BLaER1 (cell line): ENCODE measurements at regions not wholly inside any gene's neighbourhood (a gene's known extent, or its start where the extent isn't known, plus 50 kb on each side); places are given as distances from the start of the nearest gene placed in this dataset.

Experiments
- H3K27ac ChIP-seq: shearing (Covaris generic); formaldehyde crosslinking; 2 replicates; pipeline ENCODE4 v1.8.1; 2022
- H3K27me3 ChIP-seq: shearing (Covaris generic); formaldehyde crosslinking; 2 replicates; pipeline ENCODE4 v1.8.1; 2022
- H3K36me3 ChIP-seq: shearing (Covaris generic); formaldehyde crosslinking; 2 replicates; pipeline ENCODE4 v1.8.1; 2022
- H3K4me1 ChIP-seq: shearing (Covaris generic); formaldehyde crosslinking; 2 replicates; pipeline ENCODE4 v1.8.1; 2022
- H3K4me2 ChIP-seq: shearing (Covaris generic); formaldehyde crosslinking; 2 replicates; pipeline ENCODE4 v1.8.1; 2022
- H3K4me3 ChIP-seq: shearing (Covaris generic); formaldehyde crosslinking; 2 replicates; pipeline ENCODE4 v1.8.1; 2022
- H3K9ac ChIP-seq: shearing (Covaris generic); formaldehyde crosslinking; 2 replicates; pipeline ENCODE4 v1.8.1; 2022
- H3K9me3 ChIP-seq: shearing (Covaris generic); formaldehyde crosslinking; 2 replicates; pipeline ENCODE4 v1.8.1; 2022
- H4K20me1 ChIP-seq: shearing (Covaris generic); formaldehyde crosslinking; 2 replicates; pipeline ENCODE4 v1.8.1; 2022
- Cebpa-rat ChIP-seq: shearing (Covaris generic); IDR thresholded peaks from 2 replicates; pipeline ENCODE4 v1.8.1; 2022

DNA sequence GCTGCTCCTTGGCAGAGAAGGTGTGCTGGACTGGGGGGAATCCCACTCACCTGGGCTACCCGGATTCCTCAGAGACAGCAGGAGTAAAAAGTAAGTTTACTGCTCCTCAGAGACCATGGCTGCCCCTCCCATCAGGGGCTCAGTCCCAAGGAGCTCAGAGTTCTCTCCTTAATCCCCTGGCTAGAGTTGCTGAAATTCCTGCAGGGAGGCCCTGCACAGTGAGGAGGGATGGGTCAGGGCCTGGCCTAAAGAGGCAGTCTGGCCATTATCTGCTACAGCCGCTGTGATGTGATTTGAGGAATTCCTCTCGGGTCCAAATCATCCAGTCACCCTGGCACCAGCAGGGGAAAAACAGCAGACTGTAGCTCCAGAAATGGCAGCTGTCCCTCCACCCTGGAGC is 502.5 kb downstream of the PCDH17 start:
- no peak overlapping the region for H3K9ac ChIP-seq
- H3K4me2 ChIP-seq: no peak overlapping the region
- no peaks in the 10 kb centered on the region for H4K20me1 ChIP-seq
- H3K27ac ChIP-seq: no peak overlapping the region
- no peaks in the 10 kb centered on the region for H3K4me1 ChIP-seq
- no peaks in the 10 kb centered on the region for H3K36me3 ChIP-seq
- H3K27me3 ChIP-seq: no peaks in the 10 kb centered on the region
- TF ChIP-seq Cebpa-rat: no peak
- H3K9me3 ChIP-seq: no peaks in the 10 kb centered on the region
- no peak overlapping the region for H3K4me3 ChIP-seq

DNA sequence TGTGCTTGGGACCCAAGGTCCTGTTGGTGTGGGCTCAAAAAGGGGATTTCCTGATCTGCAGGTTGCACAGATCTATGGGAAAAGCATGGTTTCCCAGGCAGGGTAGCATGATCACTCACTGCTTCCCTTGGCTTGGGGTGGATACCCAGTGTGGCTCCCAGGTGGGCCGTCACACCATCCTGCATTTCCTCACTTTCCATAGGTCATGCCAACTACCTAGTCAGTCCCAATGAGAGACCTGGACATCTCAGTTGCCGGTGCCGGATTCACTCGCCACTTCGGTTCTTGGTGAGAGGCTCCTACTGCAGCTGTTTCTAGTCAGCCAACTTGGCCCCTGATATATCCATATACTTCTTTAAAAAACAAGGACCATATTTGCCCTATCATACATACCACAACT is 503.0 kb downstream of the PCDH17 start:
- TF ChIP-seq Cebpa-rat: no peak
- Histone ChIP-seq H4K20me1 (no peaks in the 10 kb centered on the region), H3K27me3 (no peaks in the 10 kb centered on the region), H3K27ac (no peak overlapping the region), H3K9me3 (no peaks in the 10 kb centered on the region), H3K9ac (no peak overlapping the region), H3K4me2 (no peak overlapping the region), H3K4me1 (no peaks in the 10 kb centered on the region), H3K4me3 (no peak overlapping the region), H3K36me3 (no peaks in the 10 kb centered on the region)

DNA sequence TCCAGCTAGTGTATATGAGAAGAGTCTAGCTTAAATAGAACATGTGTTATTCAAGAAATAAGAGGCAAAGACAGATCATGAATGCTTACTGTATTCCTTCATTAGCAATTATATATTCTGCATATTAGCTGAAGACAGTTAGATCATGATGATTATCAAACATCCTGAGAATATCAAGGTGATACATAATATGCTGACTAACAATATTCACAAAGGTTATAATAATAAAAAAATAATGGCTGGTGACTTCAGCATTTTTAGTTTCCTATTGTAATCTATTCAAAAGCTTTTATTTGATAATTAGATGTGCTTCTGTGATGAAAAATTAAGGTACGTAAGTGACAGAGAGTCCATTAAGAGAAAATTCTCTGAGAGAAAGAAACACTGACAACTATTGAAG is 511.4 kb downstream of the PCDH17 start:
- TF ChIP-seq Cebpa-rat: no peak

DNA sequence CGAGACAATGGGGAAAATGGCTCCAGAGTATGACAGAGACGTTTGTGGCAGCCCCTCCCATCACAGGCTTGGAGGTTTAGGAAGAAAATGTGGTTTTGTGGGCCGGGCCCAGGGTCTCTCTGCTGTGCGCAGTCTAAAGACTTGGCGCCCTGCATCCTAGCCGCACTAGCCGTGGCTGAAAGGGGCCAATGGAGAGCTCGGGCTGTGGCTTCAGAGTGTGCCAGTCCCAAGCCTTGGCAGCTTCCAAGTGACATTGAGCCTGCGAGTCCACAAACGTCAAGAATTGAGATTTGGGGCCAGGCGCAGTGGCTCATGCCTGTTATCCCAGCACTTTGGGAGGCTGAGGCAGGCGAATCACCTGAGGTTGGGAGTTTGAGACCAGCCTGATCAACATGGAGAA is 513.1 kb downstream of the PCDH17 start:
- Histone ChIP-seq H3K9me3 (no peaks in the 10 kb centered on the region), H3K4me2 (no peak overlapping the region), H3K4me1 (no peaks in the 10 kb centered on the region), H3K9ac (no peak overlapping the region), H4K20me1 (no peaks in the 10 kb centered on the region), H3K4me3 (no peak overlapping the region), H3K36me3 (no peaks in the 10 kb centered on the region), H3K27ac (no peak overlapping the region), H3K27me3 (no peaks in the 10 kb centered on the region)
- no peak for TF ChIP-seq Cebpa-rat

More for the DNA sequence above, 511.4 kb downstream of the PCDH17 start:
- Histone ChIP-seq H3K9me3 (no peaks in the 10 kb centered on the region), H3K4me2 (no peak overlapping the region), H3K27me3 (no peaks in the 10 kb centered on the region), H3K27ac (no peak overlapping the region), H4K20me1 (no peaks in the 10 kb centered on the region), H3K36me3 (no peaks in the 10 kb centered on the region), H3K9ac (no peak overlapping the region), H3K4me1 (no peaks in the 10 kb centered on the region), H3K4me3 (no peak overlapping the region)

DNA sequence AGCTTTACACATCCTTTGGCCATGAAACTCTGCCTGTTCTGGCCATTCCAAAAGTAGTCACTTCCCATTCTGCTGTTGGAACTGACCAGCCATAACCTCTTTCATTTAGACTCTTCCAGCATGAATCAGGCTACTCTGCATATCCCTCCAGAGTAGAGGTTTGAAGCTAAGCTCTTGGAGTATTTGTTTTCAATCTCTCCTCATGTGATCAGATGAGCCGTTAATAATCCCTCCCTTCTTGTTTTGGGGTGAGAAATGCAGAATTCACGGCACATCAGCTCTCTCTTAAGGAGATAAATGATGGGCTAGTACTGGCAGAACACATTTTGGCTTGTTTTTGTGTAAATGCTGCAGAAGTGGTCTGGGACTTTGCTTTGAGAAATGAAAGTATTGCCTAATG is 519.9 kb downstream of the PCDH17 start:
- no peak for TF ChIP-seq Cebpa-rat
- Histone ChIP-seq H3K9ac (no peak overlapping the region), H3K27ac (no peak overlapping the region), H4K20me1 (no peaks in the 10 kb centered on the region), H3K4me3 (no peak overlapping the region), H3K9me3 (no peaks in the 10 kb centered on the region), H3K36me3 (no peaks in the 10 kb centered on the region), H3K4me1 (no peaks in the 10 kb centered on the region), H3K27me3 (no peaks in the 10 kb centered on the region), H3K4me2 (no peak overlapping the region)

DNA sequence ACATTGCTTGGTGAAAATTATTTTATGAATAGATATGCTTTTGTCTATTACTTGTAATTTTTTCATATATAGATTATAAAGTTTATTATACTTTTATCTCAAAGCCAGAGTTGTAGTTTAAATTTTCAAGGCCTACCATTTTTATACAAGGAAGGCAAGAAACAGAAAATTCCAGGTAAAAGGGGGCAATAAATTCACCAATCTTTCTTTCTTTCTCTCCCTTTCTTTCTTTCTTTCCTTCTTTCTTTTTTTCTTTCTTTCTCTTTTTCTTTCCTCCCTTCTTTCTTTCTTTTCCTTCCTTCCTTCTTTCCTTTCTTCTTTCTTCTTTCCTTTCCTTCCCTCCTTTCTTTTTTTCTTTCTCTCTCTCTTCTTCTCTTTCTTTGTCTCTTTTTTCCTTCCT is 529.4 kb downstream of the PCDH17 start:
- Histone ChIP-seq H3K27ac (no peak overlapping the region), H3K27me3 (no peaks in the 10 kb centered on the region), H4K20me1 (no peaks in the 10 kb centered on the region), H3K4me1 (no peaks in the 10 kb centered on the region), H3K9ac (no peak overlapping the region), H3K36me3 (no peaks in the 10 kb centered on the region), H3K4me3 (no peak overlapping the region), H3K4me2 (no peak overlapping the region), H3K9me3 (no peaks in the 10 kb centered on the region)
- no peak for TF ChIP-seq Cebpa-rat

DNA sequence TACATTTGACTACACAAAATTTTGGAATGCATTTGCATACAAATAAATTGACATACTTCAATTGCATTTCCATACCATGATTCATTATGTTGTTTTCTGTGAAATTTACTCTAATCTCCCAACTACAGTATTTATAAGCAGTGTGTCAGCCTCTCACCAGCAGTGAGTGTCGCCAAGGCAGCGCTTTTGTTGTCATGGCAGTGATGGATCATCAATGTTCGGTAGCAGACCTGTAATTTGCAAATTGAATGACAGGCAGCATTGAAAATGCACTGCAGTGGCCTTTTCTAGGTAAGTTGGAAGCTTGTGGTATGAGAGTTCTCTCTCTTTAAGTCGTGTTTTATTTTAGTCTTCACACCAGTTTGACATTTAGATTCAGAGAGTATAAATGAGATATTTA is 534.1 kb downstream of the PCDH17 start:
- H3K36me3 ChIP-seq: no peaks in the 10 kb centered on the region
- no peak overlapping the region for H3K9ac ChIP-seq
- TF ChIP-seq Cebpa-rat: no peak
- H3K4me2 ChIP-seq: no peak overlapping the region
- no peak overlapping the region for H3K4me3 ChIP-seq
- no peaks in the 10 kb centered on the region for H3K27me3 ChIP-seq
- no peaks in the 10 kb centered on the region for H3K9me3 ChIP-seq
- no peaks in the 10 kb centered on the region for H3K4me1 ChIP-seq
- no peaks in the 10 kb centered on the region for H4K20me1 ChIP-seq
- H3K27ac ChIP-seq: no peak overlapping the region

DNA sequence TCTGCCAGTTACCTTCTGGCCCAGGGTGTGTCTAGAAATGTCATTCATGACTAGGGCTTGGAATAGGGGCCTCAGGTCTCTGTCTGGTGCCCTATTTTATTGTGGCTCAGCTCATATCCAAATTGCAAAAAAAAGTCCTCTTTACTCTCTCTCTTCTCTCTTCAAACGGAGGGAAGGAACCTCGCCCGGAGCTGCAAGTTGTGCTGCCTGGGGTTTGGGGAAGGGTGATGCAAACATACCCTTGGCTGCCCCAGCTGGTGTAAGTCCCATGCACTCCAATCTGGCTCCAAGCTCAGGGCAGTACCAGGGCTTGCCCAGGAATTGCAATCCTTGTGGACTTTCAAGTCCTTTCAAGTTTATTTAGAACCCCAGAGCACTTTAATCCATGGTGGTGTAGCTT is 549.6 kb downstream of the PCDH17 start:
- Histone ChIP-seq H3K27ac (no peak overlapping the region), H3K4me2 (no peak overlapping the region), H3K27me3 (no peaks in the 10 kb centered on the region), H3K36me3 (no peaks in the 10 kb centered on the region), H3K4me1 (no peaks in the 10 kb centered on the region), H4K20me1 (no peaks in the 10 kb centered on the region), H3K4me3 (no peak overlapping the region), H3K9me3 (no peaks in the 10 kb centered on the region), H3K9ac (no peak overlapping the region)
- TF ChIP-seq Cebpa-rat: no peak

DNA sequence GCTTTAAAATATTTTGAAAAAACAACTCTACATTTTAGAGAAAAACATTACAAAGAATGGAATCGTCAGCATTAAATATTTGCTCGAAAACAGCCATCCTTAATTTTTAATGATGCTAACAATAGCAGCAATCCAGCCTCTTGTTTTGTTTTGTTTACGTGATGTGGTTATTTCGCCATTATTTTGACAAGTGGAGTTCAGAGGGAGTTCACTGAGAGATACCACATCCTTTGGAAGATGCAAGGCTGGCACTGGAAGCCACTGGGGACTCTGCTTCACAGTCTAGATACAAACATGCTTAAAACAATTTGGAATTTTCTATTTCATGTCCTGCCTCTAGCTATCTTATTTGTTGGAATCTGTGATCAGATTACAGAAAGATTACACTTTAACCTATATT is 556.3 kb downstream of the PCDH17 start:
- Histone ChIP-seq H3K9ac (no peak overlapping the region), H3K36me3 (no peaks in the 10 kb centered on the region), H3K4me2 (no peak overlapping the region), H3K27me3 (no peaks in the 10 kb centered on the region), H3K27ac (no peak overlapping the region), H3K4me1 (no peaks in the 10 kb centered on the region), H3K4me3 (no peak overlapping the region), H4K20me1 (no peaks in the 10 kb centered on the region), H3K9me3 (no peaks in the 10 kb centered on the region)
- no peak for TF ChIP-seq Cebpa-rat

DNA sequence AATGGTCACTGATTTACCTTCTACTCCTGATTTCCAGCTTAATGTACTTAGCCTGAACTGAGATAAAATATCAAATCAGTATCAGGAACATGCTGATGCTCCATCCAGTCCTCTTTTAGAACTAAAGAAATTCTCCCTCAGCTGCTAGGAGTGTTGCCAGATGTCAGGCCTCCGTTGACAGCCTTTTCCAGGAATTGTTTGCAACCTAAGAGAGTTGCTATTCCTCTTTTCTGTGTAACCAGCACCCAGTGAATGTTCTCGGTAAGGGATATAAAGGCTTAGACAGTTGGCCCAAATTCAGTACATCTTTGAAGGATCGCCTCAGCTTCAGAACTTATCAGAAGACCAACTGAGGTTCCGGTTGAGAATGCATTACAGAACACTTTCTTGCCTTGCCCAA is 559.0 kb downstream of the PCDH17 start:
- Histone ChIP-seq H3K36me3 (no peaks in the 10 kb centered on the region), H3K27ac (no peak overlapping the region), H3K27me3 (no peaks in the 10 kb centered on the region), H3K9me3 (no peaks in the 10 kb centered on the region), H3K4me1 (no peaks in the 10 kb centered on the region), H3K4me3 (no peak overlapping the region), H3K4me2 (no peak overlapping the region), H4K20me1 (no peaks in the 10 kb centered on the region), H3K9ac (no peak overlapping the region)
- TF ChIP-seq Cebpa-rat: no peak

DNA sequence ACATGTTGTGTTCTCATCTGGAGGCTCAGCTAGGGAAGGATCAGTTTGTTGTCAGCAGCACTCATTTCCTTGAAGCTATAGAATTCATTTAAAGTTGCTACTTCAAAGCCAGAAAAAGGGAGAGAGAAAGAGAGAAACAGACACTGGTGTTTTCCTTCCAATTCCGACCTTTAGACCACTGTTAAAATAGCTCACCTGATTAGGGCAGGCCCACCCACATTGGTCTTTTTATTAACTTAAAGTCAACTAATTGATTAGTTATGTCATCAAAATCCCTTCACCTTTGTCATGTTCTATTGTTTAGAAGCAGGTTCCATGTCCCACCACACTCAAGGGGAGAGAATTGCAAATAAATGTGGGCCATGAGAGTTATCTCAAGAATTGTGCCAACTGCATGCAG is 560.2 kb downstream of the PCDH17 start:
- Histone ChIP-seq H3K4me3 (no peak overlapping the region), H3K4me2 (no peak overlapping the region), H3K9me3 (no peaks in the 10 kb centered on the region), H3K9ac (no peak overlapping the region), H4K20me1 (no peaks in the 10 kb centered on the region), H3K4me1 (no peaks in the 10 kb centered on the region), H3K27ac (no peak overlapping the region), H3K36me3 (no peaks in the 10 kb centered on the region), H3K27me3 (no peaks in the 10 kb centered on the region)
- TF ChIP-seq Cebpa-rat: no peak
